NK-92 (cell line): ENCODE measurements at regions not wholly inside any gene's neighbourhood (a gene's known extent, or its start where the extent isn't known, plus 50 kb on each side); places are given as distances from the start of the nearest gene placed in this dataset.
"Not testable (repeated sequence)": the region's sequence is repeated elsewhere in the genome, so short reads cannot be mapped to it uniquely, and the experiment has no call there.

Experiments used
- DNase-seq: peaks from one replicate; lab custom pipeline; 2025; ENCODE audit not compliant: unreplicated experiment; lab: John Stamatoyannopoulos, UW

GRCh38 chr2:172284209-172284608, 143.2 kb upstream of the ITGA6 start:
- DNase-seq, result no peak

GRCh38 chr2:172285010-172285621, 142.3 kb upstream of the ITGA6 start:
- no peak for DNase-seq

- DNase-seq, result no peak
These were observed 141.6 kb upstream of the ITGA6 start for GRCh38 chr2:172285760-172286159.

- no peak for DNase-seq
These were observed 140.2 kb upstream of the ITGA6 start for GRCh38 chr2:172287190-172287589.

- no peak for DNase-seq
These were observed 139.6 kb upstream of the ITGA6 start for GRCh38 chr2:172287605-172288315.

GRCh38 chr2:172288603-172289002, 138.8 kb upstream of the ITGA6 start:
- DNase-seq, result no peak

GRCh38 chr2:172293952-172294351, 133.4 kb upstream of the ITGA6 start:
- DNase-seq, result no peak

GRCh38 chr2:172294983-172295382, 132.4 kb upstream of the ITGA6 start:
- no peak for DNase-seq

- no peak for DNase-seq
These were observed 131.7 kb upstream of the ITGA6 start for GRCh38 chr2:172295677-172296076.

- no peak for DNase-seq
These were observed 130.9 kb upstream of the ITGA6 start for GRCh38 chr2:172296267-172297046.

GRCh38 chr2:172297531-172297930, 129.9 kb upstream of the ITGA6 start:
- DNase-seq, result no peak

GRCh38 chr2:172297950-172298349, 129.4 kb upstream of the ITGA6 start:
- no peak for DNase-seq

GRCh38 chr2:172299741-172300140, 127.6 kb upstream of the ITGA6 start:
- DNase-seq, result no peak

GRCh38 chr2:172300851-172301250, 126.5 kb upstream of the ITGA6 start:
- DNase-seq, result no peak

GRCh38 chr2:172305066-172305465, 122.3 kb upstream of the ITGA6 start:
- DNase-seq, result no peak

- DNase-seq, result no peak
These were observed 119.6 kb upstream of the ITGA6 start for GRCh38 chr2:172307800-172308199.

GRCh38 chr2:172308253-172308935, 119.0 kb upstream of the ITGA6 start:
- no peak for DNase-seq

- no peak for DNase-seq
These were observed 115.5 kb upstream of the ITGA6 start for GRCh38 chr2:172311921-172312345.

- no peak for DNase-seq
These were observed 113.6 kb upstream of the ITGA6 start for GRCh38 chr2:172313715-172314341.

GRCh38 chr2:172315070-172315469, 112.3 kb upstream of the ITGA6 start:
- DNase-seq, result not testable (repeated sequence)

- DNase-seq, result no peak
These were observed 105.3 kb upstream of the ITGA6 start for GRCh38 chr2:172322049-172322448.
